Neural cell (in vitro differentiated cells): ENCODE measurements at regions not wholly inside any gene's neighbourhood (a gene's known extent, or its start where the extent isn't known, plus 50 kb on each side); places are given as distances from the start of the nearest gene placed in this dataset.

Experiments
- H2AFZ ChIP-seq: fragments of 200-600, 300-800 bp; sonication (generic), shearing (Covaris generic); 2 replicates; pipeline ENCODE4 v1.6.0; 2014; ENCODE audit warnings: low read depth, mild to moderate bottlenecking, antibody characterized with exemption, low read length, moderate library complexity
- H3F3A ChIP-seq: fragments of 200-600 bp; shearing (Covaris generic); 2 replicates; pipeline ENCODE4 v1.6.1; 2016; ENCODE audit warnings: mild to moderate bottlenecking, moderate library complexity, mixed read lengths, antibody characterized with exemption, low read length; ENCODE audit not compliant: insufficient read depth, poor library complexity, severe bottlenecking
- H3K27ac ChIP-seq: fragments of 200-600, 300-800 bp; sonication (generic), shearing (Covaris generic); 2 replicates; pipeline ENCODE4 v1.5.1; 2014; ENCODE audit warnings: mild to moderate bottlenecking, low read length, moderate library complexity
- H3K27me3 ChIP-seq: fragments of 300-800, 200-600 bp; sonication (generic), shearing (Covaris generic); 2 replicates; pipeline ENCODE4 v1.6.0; 2014; ENCODE audit warnings: mild to moderate bottlenecking, low read depth, low read length, moderate library complexity; ENCODE audit not compliant: insufficient read depth
- H3K36me3 ChIP-seq: fragments of 300-800, 200-600 bp; sonication (generic), shearing (Covaris generic); 2 replicates; pipeline ENCODE4 v1.5.1; 2014; ENCODE audit warnings: mild to moderate bottlenecking, antibody characterized with exemption, low read length, moderate library complexity; ENCODE audit not compliant: insufficient read depth
- H3K4me2 ChIP-seq: fragments of 300-800, 200-600 bp; sonication (generic), shearing (Covaris generic); 2 replicates; pipeline ENCODE4 v1.6.0; 2014; ENCODE audit warnings: mild to moderate bottlenecking, low read length
- H3K4me3 ChIP-seq: fragments of 300-800, 200-600 bp; sonication (generic), shearing (Covaris generic); 2 replicates; pipeline ENCODE4 v1.5.1; 2014; ENCODE audit warnings: mild to moderate bottlenecking, low read length, moderate library complexity
- H3K79me2 ChIP-seq: fragments of 200-600 bp; shearing (Covaris generic); replicated peaks from 2 replicates; pipeline ENCODE4 v1.6.0; 2014; ENCODE audit warnings: mild to moderate bottlenecking, low read length, moderate library complexity; ENCODE audit not compliant: insufficient read depth
- H3K9ac ChIP-seq: fragments of 300-800, 200-600 bp; sonication (generic), shearing (Covaris generic); 2 replicates; pipeline ENCODE4 v1.6.1; 2016; ENCODE audit warnings: mild to moderate bottlenecking, low read length, mixed read lengths
- H3K9me2 ChIP-seq: fragments of 200-600 bp; shearing (Covaris generic); 2 replicates; pipeline ENCODE4 v1.6.1; 2016; ENCODE audit warnings: mild to moderate bottlenecking, low read length, mixed read lengths; ENCODE audit not compliant: insufficient read depth
- H3K9me3 ChIP-seq: fragments of 200-600, 300-800 bp; sonication (generic), shearing (Covaris generic); 2 replicates; pipeline ENCODE4 v1.6.1; 2016; ENCODE audit warnings: mild to moderate bottlenecking, mixed run types, low read length, moderate library complexity, mixed read lengths
- H4K20me1 ChIP-seq: fragments of 200-600 bp; shearing (Covaris generic); 2 replicates; pipeline ENCODE4 v1.6.1; 2016; ENCODE audit warnings: mild to moderate bottlenecking, mixed run types; ENCODE audit not compliant: insufficient read depth
- EP300 ChIP-seq: fragments of 450-650 bp; conservative IDR thresholded peaks from 2 replicates; pipeline ENCODE4 v1.6.1; 2014; ENCODE audit warnings: antibody characterized with exemption, mild to moderate bottlenecking, moderate library complexity; ENCODE audit not compliant: poor library complexity, severe bottlenecking
- EZH2 ChIP-seq: fragments of 200-600, 300-800 bp; shearing (Covaris generic), sonication (generic); IDR thresholded peaks from 2 replicates; pipeline ENCODE4 v1.6.1; 2014; ENCODE audit warnings: antibody characterized with exemption, low read length, borderline replicate concordance, mild to moderate bottlenecking; ENCODE audit not compliant: insufficient read depth, poor library complexity, severe bottlenecking
- MXI1 ChIP-seq: fragments of 450-650 bp; conservative IDR thresholded peaks from 2 replicates; pipeline ENCODE4 v1.6.1; 2014; ENCODE audit warnings: antibody characterized with exemption, mild to moderate bottlenecking; ENCODE audit not compliant: poor library complexity, severe bottlenecking
- POLR2AphosphoS5 ChIP-seq: IDR thresholded peaks from 2 replicates; pipeline ENCODE4 v1.6.1; 2012
- RAD21 ChIP-seq: fragments of 450-650 bp; conservative IDR thresholded peaks from 2 replicates; pipeline ENCODE4 v1.6.1; 2014; ENCODE audit warnings: antibody characterized with exemption, mild to moderate bottlenecking, moderate library complexity
- SMC3 ChIP-seq: fragments of 450-650 bp; conservative IDR thresholded peaks from 2 replicates; pipeline ENCODE4 v1.6.1; 2014; ENCODE audit warnings: antibody characterized with exemption, mild to moderate bottlenecking, moderate library complexity; ENCODE audit not compliant: poor library complexity
- TAF1 ChIP-seq: IDR thresholded peaks from 2 replicates; pipeline ENCODE4 v1.6.1; 2012; ENCODE audit warnings: low read depth
- TF ChIP-seq, protein P1 (sequence below): IDR thresholded peaks from 2 replicates; pipeline ENCODE4 v1.6.1; 2012; ENCODE audit warnings: borderline replicate concordance
- TF ChIP-seq, protein P2 (sequence below): fragments of 450-650 bp; IDR thresholded peaks from 2 replicates; pipeline ENCODE4 v1.5.1; 2014; ENCODE audit warnings: antibody characterized with exemption, mild to moderate bottlenecking, moderate library complexity; ENCODE audit not compliant: poor library complexity, severe bottlenecking

DNA sequence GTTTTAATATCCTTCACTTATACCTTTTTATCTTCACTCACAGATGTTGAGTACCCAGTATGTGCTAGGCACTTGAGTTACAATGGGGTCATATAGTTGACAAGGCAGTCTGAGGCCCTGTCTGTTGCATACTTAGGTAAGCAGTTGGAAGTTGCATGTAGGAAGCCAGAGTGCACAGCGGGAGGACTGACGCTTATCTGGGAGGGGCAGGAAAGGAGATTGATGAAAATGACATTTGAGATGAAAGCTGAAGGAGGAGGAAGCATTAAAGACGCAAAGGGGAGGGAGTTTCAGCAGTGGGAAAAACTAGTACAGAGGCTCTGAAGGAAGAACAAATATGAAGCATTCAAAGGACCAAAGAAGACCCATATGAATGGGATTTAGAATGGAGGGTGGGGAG, 266.2 kb downstream of the HTR7 start:
- no peak overlapping the region for H3K9ac ChIP-seq
- H3F3A ChIP-seq, result no peaks in the 10 kb centered on the region
- no peaks in the 10 kb centered on the region for H4K20me1 ChIP-seq
- no peak overlapping the region for H2AFZ ChIP-seq
- no peaks in the 10 kb centered on the region for H3K27me3 ChIP-seq
- no peak for TF ChIP-seq SMC3
- TF ChIP-seq EP300, result peak; percentile 41
- TF ChIP-seq POLR2AphosphoS5, result peak; percentile 54
- no peak overlapping the region for H3K4me3 ChIP-seq
- no peak overlapping the region for H3K4me2 ChIP-seq
- no peaks in the 10 kb centered on the region for H3K9me3 ChIP-seq
- no peaks in the 10 kb centered on the region for H3K36me3 ChIP-seq
- no peaks in the 10 kb centered on the region for H3K9me2 ChIP-seq
- no peaks in the 10 kb centered on the region for H3K79me2 ChIP-seq
- H3K27ac ChIP-seq, result peak overlapping the region; percentile 13

- Histone ChIP-seq H4K20me1 (no peaks in the 10 kb centered on the region), H2AFZ (no peak overlapping the region), H3K9ac (no peak overlapping the region), H3K9me2 (no peaks in the 10 kb centered on the region), H3K79me2 (no peaks in the 10 kb centered on the region), H3F3A (no peaks in the 10 kb centered on the region), H3K4me2 (no peak overlapping the region), H3K27ac (no peak overlapping the region), H3K36me3 (no peaks in the 10 kb centered on the region), H3K4me3 (peak overlapping the region; percentile 11), H3K9me3 (no peaks in the 10 kb centered on the region), H3K27me3 (no peaks in the 10 kb centered on the region)
- TF ChIP-seq, protein P1, sequence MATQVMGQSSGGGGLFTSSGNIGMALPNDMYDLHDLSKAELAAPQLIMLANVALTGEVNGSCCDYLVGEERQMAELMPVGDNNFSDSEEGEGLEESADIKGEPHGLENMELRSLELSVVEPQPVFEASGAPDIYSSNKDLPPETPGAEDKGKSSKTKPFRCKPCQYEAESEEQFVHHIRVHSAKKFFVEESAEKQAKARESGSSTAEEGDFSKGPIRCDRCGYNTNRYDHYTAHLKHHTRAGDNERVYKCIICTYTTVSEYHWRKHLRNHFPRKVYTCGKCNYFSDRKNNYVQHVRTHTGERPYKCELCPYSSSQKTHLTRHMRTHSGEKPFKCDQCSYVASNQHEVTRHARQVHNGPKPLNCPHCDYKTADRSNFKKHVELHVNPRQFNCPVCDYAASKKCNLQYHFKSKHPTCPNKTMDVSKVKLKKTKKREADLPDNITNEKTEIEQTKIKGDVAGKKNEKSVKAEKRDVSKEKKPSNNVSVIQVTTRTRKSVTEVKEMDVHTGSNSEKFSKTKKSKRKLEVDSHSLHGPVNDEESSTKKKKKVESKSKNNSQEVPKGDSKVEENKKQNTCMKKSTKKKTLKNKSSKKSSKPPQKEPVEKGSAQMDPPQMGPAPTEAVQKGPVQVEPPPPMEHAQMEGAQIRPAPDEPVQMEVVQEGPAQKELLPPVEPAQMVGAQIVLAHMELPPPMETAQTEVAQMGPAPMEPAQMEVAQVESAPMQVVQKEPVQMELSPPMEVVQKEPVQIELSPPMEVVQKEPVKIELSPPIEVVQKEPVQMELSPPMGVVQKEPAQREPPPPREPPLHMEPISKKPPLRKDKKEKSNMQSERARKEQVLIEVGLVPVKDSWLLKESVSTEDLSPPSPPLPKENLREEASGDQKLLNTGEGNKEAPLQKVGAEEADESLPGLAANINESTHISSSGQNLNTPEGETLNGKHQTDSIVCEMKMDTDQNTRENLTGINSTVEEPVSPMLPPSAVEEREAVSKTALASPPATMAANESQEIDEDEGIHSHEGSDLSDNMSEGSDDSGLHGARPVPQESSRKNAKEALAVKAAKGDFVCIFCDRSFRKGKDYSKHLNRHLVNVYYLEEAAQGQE, result no peak
- TF ChIP-seq, protein P2, sequence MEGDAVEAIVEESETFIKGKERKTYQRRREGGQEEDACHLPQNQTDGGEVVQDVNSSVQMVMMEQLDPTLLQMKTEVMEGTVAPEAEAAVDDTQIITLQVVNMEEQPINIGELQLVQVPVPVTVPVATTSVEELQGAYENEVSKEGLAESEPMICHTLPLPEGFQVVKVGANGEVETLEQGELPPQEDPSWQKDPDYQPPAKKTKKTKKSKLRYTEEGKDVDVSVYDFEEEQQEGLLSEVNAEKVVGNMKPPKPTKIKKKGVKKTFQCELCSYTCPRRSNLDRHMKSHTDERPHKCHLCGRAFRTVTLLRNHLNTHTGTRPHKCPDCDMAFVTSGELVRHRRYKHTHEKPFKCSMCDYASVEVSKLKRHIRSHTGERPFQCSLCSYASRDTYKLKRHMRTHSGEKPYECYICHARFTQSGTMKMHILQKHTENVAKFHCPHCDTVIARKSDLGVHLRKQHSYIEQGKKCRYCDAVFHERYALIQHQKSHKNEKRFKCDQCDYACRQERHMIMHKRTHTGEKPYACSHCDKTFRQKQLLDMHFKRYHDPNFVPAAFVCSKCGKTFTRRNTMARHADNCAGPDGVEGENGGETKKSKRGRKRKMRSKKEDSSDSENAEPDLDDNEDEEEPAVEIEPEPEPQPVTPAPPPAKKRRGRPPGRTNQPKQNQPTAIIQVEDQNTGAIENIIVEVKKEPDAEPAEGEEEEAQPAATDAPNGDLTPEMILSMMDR, result peak; percentile 63
- TF ChIP-seq SMC3 (peak; percentile 78), EZH2 (no peak), POLR2AphosphoS5 (peak; percentile 32), RAD21 (peak; percentile 76), EP300 (peak; percentile 64), MXI1 (no peak), TAF1 (no peak)
Measured at GRCh38 chr10:90592638-90593302, 265.1 kb downstream of the HTR7 start.
